Spleen (tissue), 11 donors: ENCODE measurements at regions not wholly inside any gene's neighbourhood (a gene's known extent, or its start where the extent isn't known, plus 50 kb on each side); places are given as distances from the start of the nearest gene placed in this dataset.

Experiments
- DNase-seq: peaks from one replicate; pipeline ENCODE4 v3.0.0-alpha.2; 2020
- H3K27ac ChIP-seq, 8 donors: fragments of 200-600 bp; sonication (generic) in 7 of 8; 1 replicate in 4 of 8; 2 replicates in 4 of 8; pipeline versions ENCODE4 v1.5.0 to v1.8.0; 2016 to 2021; ENCODE audit warnings: inconsistent platforms in 4 of 8, mild to moderate bottlenecking in 4 of 8, moderate library complexity in 1 of 8
- H3K27me3 ChIP-seq, 7 donors: fragments of 200-600 bp; sonication (generic) in 6 of 7; replicated peaks in 1 of 7; 1 replicate in 4 of 7; 2 replicates in 3 of 7; pipeline versions ENCODE4 v1.5.0 to v1.8.0; 2016 to 2021; ENCODE audit warnings: inconsistent platforms in 3 of 7, mild to moderate bottlenecking in 1 of 7
- H3K36me3 ChIP-seq, 6 donors: fragments of 200-600 bp; sonication (generic) in 5 of 6; 1 replicate in 4 of 6; 2 replicates in 2 of 6; pipeline versions ENCODE4 v1.5.0 to v1.8.0; 2016 to 2021; ENCODE audit warnings: inconsistent platforms in 2 of 6
- H3K4me1 ChIP-seq, 6 donors: fragments of 200-600 bp; sonication (generic) in 5 of 6; 1 replicate in 3 of 6; 2 replicates in 3 of 6; pipeline versions ENCODE4 v1.5.0 to v1.8.0; 2016 to 2021; ENCODE audit warnings: inconsistent platforms in 3 of 6
- H3K4me3 ChIP-seq, 8 donors: fragments of 200-600 bp; sonication (generic) in 7 of 8; 1 replicate in 4 of 8; 2 replicates in 4 of 8; pipeline versions ENCODE4 v1.5.0 to v1.8.0; 2016 to 2021; ENCODE audit warnings: inconsistent platforms in 4 of 8, mild to moderate bottlenecking in 4 of 8, moderate library complexity in 2 of 8
- H3K9me3 ChIP-seq, 8 donors: fragments of 200-600 bp; sonication (generic) in 7 of 8; 1 replicate in 4 of 8; 2 replicates in 4 of 8; pipeline versions ENCODE4 v1.5.0 to v1.8.0; 2016 to 2021; ENCODE audit warnings: inconsistent platforms in 4 of 8
- POLR2A ChIP-seq, 3 donors: fragments of 450-650 bp; IDR thresholded peaks; one replicate each; pipeline ENCODE4 v1.5.1; 2017; ENCODE audit warnings: antibody characterized with exemption in 3 of 3, mild to moderate bottlenecking in 1 of 3
- POLR2AphosphoS5 ChIP-seq, 3 donors: sonication (generic); formaldehyde crosslinking; IDR thresholded peaks; one replicate each; pipeline ENCODE4 v1.5.1; 2017; ENCODE audit warnings: antibody characterized with exemption in 3 of 3
- WGBS, 5 donors: extraction: QIAGEN DNeasy Blood & Tissue Kit in 3 of 5; methylation state at CpG; one replicate each; pipeline versions ENCODE4 v1.1.5 to v1.1.7; 2013 to 2018; 5-methylcytosine and 5-hydroxymethylcytosine counted together
- intact Hi-C: fragments of 100-400 bp; cut with DNase I; formaldehyde crosslinking; loops from one replicate; pipeline ENCODE4 v1.15.0; 2023; ENCODE audit warnings: low total_unique reads
- TF ChIP-seq, protein P1 (sequence below), 11 experiments: fragments of 200-600 bp in 7 of 11; fragments of 450-650 bp in 4 of 11; sonication (generic) in 4 of 11; IDR thresholded peaks in 8 of 11; conservative IDR thresholded peaks in 3 of 11; 1 replicate in 7 of 11; 2 replicates in 4 of 11; pipeline versions ENCODE4 v1.4.0 to v1.8.0; 2016 to 2021; ENCODE audit warnings: antibody characterized with exemption in 11 of 11, inconsistent platforms in 4 of 11, mild to moderate bottlenecking in 1 of 11
- donor health status: healthy with polysubstance abuse.
- donor health status: DM: no; HTN: no; CAD: no; lungs with moderate emphysema.
- donor health status: DM: no; HTN: no; CAD: no.
- donor health status: Bipolar disorder and iron deficiency.
- donor health status: healthy.
- donor health status: DM: no; HTN: no; CAD: no.
- donor health status: DM: yes; HTN: yes; CAD: no.

DNA sequence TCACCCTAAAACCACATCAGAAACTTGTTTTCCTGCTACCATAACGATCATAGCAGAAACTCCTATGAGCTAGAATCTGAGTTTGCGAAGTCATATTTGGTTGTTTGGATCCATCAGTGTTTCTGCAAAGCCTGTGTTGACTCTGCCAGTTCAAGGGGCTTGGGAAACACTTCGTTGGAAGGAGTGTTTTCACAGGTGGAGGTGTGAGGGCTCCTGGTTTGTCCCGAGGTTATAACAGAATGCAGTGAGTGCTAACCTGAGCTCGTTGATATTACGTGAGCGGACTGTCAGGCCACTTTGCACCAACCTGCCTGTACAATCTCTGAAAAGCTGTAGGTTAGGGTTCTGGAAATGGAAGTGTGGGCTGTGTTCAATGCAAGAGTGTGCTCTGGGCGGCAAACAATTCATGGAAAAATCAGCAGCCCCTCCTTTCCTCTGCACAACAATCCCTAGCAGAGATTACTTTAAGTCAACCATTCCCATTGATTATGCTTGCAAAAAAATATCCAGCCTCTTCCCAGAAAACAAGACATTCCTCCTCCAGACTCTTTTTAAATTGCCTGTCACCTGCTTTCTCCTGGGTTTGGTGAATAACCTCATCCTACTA, 622.0 kb downstream of the TYW1 start:
- Histone ChIP-seq H3K9me3 (no peaks in the 10 kb centered on the region), H3K27ac (no peak overlapping the region), H3K4me1 (no peaks in the 10 kb centered on the region), H3K4me3 (no peak overlapping the region), H3K27me3 (peaks cover 0 to 63% (median 6%) of the 10 kb centered on the region in 7 donors), H3K36me3 (no peaks in the 10 kb centered on the region)
- intact Hi-C loops: no loop called here
- no peak for TF ChIP-seq POLR2AphosphoS5 (IDR thresholded peaks at IDR 0.05)
- TF ChIP-seq, protein P1, sequence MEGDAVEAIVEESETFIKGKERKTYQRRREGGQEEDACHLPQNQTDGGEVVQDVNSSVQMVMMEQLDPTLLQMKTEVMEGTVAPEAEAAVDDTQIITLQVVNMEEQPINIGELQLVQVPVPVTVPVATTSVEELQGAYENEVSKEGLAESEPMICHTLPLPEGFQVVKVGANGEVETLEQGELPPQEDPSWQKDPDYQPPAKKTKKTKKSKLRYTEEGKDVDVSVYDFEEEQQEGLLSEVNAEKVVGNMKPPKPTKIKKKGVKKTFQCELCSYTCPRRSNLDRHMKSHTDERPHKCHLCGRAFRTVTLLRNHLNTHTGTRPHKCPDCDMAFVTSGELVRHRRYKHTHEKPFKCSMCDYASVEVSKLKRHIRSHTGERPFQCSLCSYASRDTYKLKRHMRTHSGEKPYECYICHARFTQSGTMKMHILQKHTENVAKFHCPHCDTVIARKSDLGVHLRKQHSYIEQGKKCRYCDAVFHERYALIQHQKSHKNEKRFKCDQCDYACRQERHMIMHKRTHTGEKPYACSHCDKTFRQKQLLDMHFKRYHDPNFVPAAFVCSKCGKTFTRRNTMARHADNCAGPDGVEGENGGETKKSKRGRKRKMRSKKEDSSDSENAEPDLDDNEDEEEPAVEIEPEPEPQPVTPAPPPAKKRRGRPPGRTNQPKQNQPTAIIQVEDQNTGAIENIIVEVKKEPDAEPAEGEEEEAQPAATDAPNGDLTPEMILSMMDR (IDR thresholded peaks at IDR 0.05 in 8 of 11, conservative IDR thresholded peaks at IDR 0.05 in 3 of 11): no peak
- no peak for TF ChIP-seq POLR2A (IDR thresholded peaks at IDR 0.05)
- no peak for DNase-seq
- 54 to 69% (median 59%) methylated on average over 8 of the region's 8 CpGs for WGBS, 5 donors

DNA sequence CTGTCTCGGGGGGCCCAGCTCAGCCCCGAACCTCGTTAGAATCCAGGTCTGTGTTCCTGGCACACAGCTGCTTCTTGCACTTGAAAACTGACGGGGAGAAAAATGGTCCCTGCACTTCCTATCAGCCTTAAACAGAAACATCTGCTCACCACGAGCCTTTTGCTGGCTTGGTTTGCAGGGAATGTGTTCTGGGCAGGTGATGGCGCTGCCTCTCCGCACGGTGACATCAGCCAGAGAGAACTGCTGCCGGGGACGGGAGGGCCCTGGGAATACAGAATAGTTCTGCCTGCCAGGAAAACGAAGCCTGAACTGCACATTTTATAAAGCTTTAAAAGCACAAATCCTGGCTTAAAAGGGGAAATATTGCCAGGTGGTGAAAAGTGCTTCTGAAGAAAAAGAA, 622.5 kb downstream of the TYW1 start:
- Histone ChIP-seq H3K27me3 (peaks cover 0 to 62% (median 10%) of the 10 kb centered on the region in 7 donors), H3K4me1 (no peaks in the 10 kb centered on the region), H3K4me3 (no peak overlapping the region), H3K27ac (no peak overlapping the region), H3K36me3 (no peaks in the 10 kb centered on the region), H3K9me3 (no peaks in the 10 kb centered on the region)
- WGBS, 5 donors: 16 to 22% (median 18%) methylated on average over 11 of the region's 11 CpGs
- DNase-seq: no peak
- intact Hi-C loops: no loop called here
- TF ChIP-seq, protein P1 (IDR thresholded peaks at IDR 0.05 in 8 of 11, conservative IDR thresholded peaks at IDR 0.05 in 3 of 11): no peak
- no peak for TF ChIP-seq POLR2AphosphoS5 (IDR thresholded peaks at IDR 0.05)
- no peak for TF ChIP-seq POLR2A (IDR thresholded peaks at IDR 0.05)

DNA sequence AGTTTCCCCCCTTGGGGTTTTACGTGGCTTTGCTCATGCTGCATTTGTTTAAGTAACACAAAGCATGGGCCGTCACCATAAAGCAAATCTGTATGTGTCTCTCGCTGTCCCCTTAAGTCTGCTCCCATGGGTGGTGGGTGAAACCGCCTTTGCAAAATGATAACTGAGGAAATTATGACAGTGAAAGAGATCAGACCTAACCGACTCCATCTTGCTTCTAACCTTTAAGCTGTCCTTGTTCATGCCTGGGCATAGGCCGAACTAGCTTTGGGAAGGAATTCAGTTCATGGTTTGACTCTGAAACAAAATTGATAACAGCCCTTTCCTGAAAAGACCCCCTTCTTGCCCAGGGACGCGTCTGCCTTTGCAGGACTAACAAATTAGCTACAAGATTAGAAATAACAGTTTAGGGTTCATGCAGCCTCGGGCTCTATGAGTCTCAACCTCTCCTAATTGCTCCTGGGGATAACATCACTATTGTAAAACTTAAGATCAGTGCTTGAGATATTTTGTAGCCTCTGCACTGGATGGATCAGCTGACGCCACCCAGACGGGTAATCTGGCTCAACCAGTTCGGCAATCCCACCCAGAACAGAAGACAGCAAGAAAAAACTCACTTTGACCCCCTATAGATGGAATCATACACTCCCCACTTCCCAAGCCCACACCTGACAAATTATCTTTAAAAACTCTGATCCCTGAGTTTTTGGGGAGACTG, 623.7 kb downstream of the TYW1 start:
- no peaks in the 10 kb centered on the region for H3K9me3 ChIP-seq
- no peaks in the 10 kb centered on the region for H3K36me3 ChIP-seq
- TF ChIP-seq POLR2A (IDR thresholded peaks at IDR 0.05) (no peak), POLR2AphosphoS5 (IDR thresholded peaks at IDR 0.05) (no peak)
- TF ChIP-seq, protein P1 (IDR thresholded peaks at IDR 0.05 in 8 of 11, conservative IDR thresholded peaks at IDR 0.05 in 3 of 11): no peak
- DNase-seq: no peak
- intact Hi-C loops: loop anchor here (10.0 kb wide), 1 partner anchor 544 kb away; no protein-coding TSS in a partner anchor
- 83 to 91% (median 85%) methylated on average over 12 of the region's 12 CpGs for WGBS, 5 donors
- H3K27me3 ChIP-seq: peaks cover 0 to 72% (median 10%) of the 10 kb centered on the region in 7 donors
- H3K4me3 ChIP-seq: no peak overlapping the region
- H3K27ac ChIP-seq: no peak overlapping the region
- H3K4me1 ChIP-seq: peaks cover 0 to 3% (median 2%) of the 10 kb centered on the region in 6 donors

DNA sequence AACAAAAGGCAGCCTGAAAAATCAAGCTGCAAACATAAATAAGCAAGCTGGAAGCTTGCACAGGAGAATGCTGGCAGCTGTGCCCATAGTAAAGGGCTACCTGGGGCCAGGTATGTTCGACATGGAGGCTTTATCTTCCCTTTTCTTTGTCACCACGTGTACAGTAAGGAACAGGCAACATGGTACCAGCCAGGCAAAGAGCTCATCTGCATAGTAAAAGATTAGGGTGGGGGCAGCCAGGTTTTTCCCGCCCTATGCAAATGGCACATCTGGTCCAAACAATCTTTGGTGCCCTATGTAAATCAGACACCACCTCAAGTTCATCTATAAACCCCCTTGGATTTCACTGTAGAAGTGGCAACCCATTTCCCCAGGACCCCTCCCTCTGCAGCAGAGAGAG, 625.1 kb downstream of the TYW1 start:
- H3K27me3 ChIP-seq: peaks cover 0 to 66% (median 10%) of the 10 kb centered on the region in 7 donors
- intact Hi-C loops: loop anchor here (10.0 kb wide), 1 partner anchor 543 kb away; no protein-coding TSS in a partner anchor
- DNase-seq: no peak
- no peak for TF ChIP-seq POLR2A (IDR thresholded peaks at IDR 0.05)
- no peaks in the 10 kb centered on the region for H3K36me3 ChIP-seq
- H3K27ac ChIP-seq: no peak overlapping the region
- H3K4me3 ChIP-seq: no peak overlapping the region
- H3K9me3 ChIP-seq: no peaks in the 10 kb centered on the region
- 44 to 56% (median 49%) methylated on average over 3 of the region's 3 CpGs for WGBS, 5 donors
- H3K4me1 ChIP-seq: peaks cover 0 to 5% (median 4%) of the 10 kb centered on the region in 6 donors
